MM.1S (cell line): ENCODE measurements at regions not wholly inside any gene's neighbourhood (a gene's known extent, or its start where the extent isn't known, plus 50 kb on each side); places are given as distances from the start of the nearest gene placed in this dataset.

Source experiments
- EZH2 ChIP-seq: fragments of 300-600 bp; sonication (generic); optimal IDR thresholded peaks from 2 replicates; pipeline ENCODE3; 2017; ENCODE audit warnings: low read depth, mild to moderate bottlenecking, antibody characterized with exemption, low read length, mixed read lengths
- EZH2phosphoT487 ChIP-seq: fragments of 300-600 bp; sonication (generic); IDR thresholded peaks from 2 replicates; pipeline ENCODE4 v1.6.1; 2018; ENCODE audit warnings: antibody characterized with exemption, low read length
- TF ChIP-seq, protein P1 (sequence below): fragments of 300-600 bp; sonication (generic); IDR thresholded peaks from 2 replicates; pipeline ENCODE4 v1.5.1; 2016; ENCODE audit warnings: antibody characterized with exemption, low read length, mixed read lengths

DNA sequence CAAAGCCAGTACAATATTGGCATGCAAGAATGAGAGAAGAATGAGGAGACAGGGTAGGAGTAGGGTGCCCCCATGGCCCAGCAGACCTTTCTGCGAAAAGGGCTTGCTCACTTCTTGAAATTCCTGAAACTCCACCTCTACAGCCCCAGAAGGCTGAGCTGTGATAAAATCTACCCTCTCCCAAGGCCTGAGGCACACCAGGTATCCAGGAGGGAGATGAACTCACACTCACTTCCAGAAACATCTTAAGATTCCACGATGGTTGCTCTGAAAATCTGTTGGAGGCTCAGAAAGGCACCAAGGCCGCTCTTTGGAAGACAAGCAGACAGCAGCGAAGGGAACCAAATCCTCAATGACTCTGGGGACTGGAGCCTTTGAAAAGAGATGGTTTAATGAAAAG, 297.5 kb downstream of the UACA start:
- TF ChIP-seq, protein P1, sequence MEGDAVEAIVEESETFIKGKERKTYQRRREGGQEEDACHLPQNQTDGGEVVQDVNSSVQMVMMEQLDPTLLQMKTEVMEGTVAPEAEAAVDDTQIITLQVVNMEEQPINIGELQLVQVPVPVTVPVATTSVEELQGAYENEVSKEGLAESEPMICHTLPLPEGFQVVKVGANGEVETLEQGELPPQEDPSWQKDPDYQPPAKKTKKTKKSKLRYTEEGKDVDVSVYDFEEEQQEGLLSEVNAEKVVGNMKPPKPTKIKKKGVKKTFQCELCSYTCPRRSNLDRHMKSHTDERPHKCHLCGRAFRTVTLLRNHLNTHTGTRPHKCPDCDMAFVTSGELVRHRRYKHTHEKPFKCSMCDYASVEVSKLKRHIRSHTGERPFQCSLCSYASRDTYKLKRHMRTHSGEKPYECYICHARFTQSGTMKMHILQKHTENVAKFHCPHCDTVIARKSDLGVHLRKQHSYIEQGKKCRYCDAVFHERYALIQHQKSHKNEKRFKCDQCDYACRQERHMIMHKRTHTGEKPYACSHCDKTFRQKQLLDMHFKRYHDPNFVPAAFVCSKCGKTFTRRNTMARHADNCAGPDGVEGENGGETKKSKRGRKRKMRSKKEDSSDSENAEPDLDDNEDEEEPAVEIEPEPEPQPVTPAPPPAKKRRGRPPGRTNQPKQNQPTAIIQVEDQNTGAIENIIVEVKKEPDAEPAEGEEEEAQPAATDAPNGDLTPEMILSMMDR = no peak
- TF ChIP-seq EZH2 = no peak
- no peak for TF ChIP-seq EZH2phosphoT487
